Panc1 (cell line): ENCODE measurements at regions not wholly inside any gene's neighbourhood (a gene's known extent, or its start where the extent isn't known, plus 50 kb on each side); places are given as distances from the start of the nearest gene placed in this dataset.

Experiments used
- POLR2AphosphoS5 ChIP-seq: IDR thresholded peaks from 2 replicates; pipeline ENCODE4 v1.6.1; 2012; ENCODE audit warnings: mild to moderate bottlenecking, low read depth, low read length, moderate library complexity
- SIN3A ChIP-seq: IDR thresholded peaks from 2 replicates; pipeline ENCODE4 v1.6.1; 2012; ENCODE audit warnings: low read depth, mild to moderate bottlenecking, low read length, moderate library complexity, borderline replicate concordance; ENCODE audit not compliant: insufficient read depth
- TCF7L2 ChIP-seq: IDR thresholded peaks from 2 replicates; pipeline ENCODE4 v1.6.1; 2011; ENCODE audit warnings: mild to moderate bottlenecking, low read depth, low read length, inconsistent platforms
- TF ChIP-seq, protein P1 (sequence below): fragments of 450-650 bp; IDR thresholded peaks from 2 replicates; pipeline ENCODE4 v1.5.1; 2017; ENCODE audit warnings: mild to moderate bottlenecking
- TF ChIP-seq, protein P2 (sequence below), 2 experiments: IDR thresholded peaks; 2 replicates each; pipeline ENCODE4 v1.6.1; 2011 to 2012; ENCODE audit warnings: low read depth in 2 of 2, control low read depth in 1 of 2, low read length in 1 of 2, mild to moderate bottlenecking in 1 of 2, moderate library complexity in 1 of 2; ENCODE audit not compliant: insufficient read depth in 1 of 2

DNA sequence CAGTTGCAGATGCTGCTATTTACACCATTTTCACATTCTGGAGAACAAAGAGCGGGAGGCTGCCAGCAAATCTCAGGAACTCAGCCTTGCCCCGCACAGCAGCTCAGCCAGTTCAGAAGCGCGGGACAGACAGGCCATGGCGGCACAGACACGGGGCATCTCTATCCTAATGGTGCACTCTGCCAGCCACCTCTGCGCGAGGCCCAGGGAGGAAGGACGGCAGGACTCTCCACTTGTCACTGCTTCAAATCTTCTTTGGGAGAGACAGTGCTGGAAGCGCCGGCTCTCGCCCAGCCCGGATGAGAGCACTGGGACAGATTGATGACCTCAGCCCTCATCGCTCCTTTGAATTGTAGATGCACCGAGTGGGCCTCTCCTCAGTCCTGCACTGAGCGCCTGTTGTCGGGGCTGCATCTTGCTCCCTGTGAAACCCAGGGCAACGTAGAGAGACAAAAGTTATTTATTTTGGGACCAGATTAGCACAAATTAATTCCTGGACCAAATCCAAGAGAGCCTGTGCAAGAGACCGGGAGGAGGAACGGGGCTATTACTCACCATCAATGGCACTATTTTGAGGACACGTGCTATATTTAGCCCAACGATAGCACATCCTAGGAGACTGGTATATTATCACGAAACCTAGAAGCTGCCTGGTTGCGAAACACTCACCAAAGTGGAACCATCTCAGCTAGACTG is 211.4 kb upstream of the SMIM21 start:
- TF ChIP-seq, protein P1, sequence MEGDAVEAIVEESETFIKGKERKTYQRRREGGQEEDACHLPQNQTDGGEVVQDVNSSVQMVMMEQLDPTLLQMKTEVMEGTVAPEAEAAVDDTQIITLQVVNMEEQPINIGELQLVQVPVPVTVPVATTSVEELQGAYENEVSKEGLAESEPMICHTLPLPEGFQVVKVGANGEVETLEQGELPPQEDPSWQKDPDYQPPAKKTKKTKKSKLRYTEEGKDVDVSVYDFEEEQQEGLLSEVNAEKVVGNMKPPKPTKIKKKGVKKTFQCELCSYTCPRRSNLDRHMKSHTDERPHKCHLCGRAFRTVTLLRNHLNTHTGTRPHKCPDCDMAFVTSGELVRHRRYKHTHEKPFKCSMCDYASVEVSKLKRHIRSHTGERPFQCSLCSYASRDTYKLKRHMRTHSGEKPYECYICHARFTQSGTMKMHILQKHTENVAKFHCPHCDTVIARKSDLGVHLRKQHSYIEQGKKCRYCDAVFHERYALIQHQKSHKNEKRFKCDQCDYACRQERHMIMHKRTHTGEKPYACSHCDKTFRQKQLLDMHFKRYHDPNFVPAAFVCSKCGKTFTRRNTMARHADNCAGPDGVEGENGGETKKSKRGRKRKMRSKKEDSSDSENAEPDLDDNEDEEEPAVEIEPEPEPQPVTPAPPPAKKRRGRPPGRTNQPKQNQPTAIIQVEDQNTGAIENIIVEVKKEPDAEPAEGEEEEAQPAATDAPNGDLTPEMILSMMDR = no peak
- TF ChIP-seq SIN3A = no peak
- TF ChIP-seq, protein P2, sequence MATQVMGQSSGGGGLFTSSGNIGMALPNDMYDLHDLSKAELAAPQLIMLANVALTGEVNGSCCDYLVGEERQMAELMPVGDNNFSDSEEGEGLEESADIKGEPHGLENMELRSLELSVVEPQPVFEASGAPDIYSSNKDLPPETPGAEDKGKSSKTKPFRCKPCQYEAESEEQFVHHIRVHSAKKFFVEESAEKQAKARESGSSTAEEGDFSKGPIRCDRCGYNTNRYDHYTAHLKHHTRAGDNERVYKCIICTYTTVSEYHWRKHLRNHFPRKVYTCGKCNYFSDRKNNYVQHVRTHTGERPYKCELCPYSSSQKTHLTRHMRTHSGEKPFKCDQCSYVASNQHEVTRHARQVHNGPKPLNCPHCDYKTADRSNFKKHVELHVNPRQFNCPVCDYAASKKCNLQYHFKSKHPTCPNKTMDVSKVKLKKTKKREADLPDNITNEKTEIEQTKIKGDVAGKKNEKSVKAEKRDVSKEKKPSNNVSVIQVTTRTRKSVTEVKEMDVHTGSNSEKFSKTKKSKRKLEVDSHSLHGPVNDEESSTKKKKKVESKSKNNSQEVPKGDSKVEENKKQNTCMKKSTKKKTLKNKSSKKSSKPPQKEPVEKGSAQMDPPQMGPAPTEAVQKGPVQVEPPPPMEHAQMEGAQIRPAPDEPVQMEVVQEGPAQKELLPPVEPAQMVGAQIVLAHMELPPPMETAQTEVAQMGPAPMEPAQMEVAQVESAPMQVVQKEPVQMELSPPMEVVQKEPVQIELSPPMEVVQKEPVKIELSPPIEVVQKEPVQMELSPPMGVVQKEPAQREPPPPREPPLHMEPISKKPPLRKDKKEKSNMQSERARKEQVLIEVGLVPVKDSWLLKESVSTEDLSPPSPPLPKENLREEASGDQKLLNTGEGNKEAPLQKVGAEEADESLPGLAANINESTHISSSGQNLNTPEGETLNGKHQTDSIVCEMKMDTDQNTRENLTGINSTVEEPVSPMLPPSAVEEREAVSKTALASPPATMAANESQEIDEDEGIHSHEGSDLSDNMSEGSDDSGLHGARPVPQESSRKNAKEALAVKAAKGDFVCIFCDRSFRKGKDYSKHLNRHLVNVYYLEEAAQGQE (IDR thresholded peaks at IDR 0.05; ENCODE audit: insufficient read depth in 1 of 2, low read depth in 2 of 2, low read length in 1 of 2) = no peak
- TF ChIP-seq TCF7L2 = no peak
- TF ChIP-seq POLR2AphosphoS5 = no peak
